ENCODE measurements at regions not wholly inside any gene's neighbourhood (a gene's known extent, or its start where the extent isn't known, plus 50 kb on each side); places are given as distances from the start of the nearest gene placed in this dataset.

GRCh38 chr15:58271410-58271809, 133.2 kb downstream of the AQP9 start:
- DNase-seq, result no peak

- no peak for DNase-seq
These were observed 134.9 kb downstream of the AQP9 start for GRCh38 chr15:58273104-58273503.

GRCh38 chr15:58274885-58275284, 136.7 kb downstream of the AQP9 start:
- DNase-seq, result no peak

- DNase-seq, result no peak
These were observed 137.6 kb downstream of the AQP9 start for GRCh38 chr15:58275785-58276184.

- DNase-seq, result no peak
These were observed 138.7 kb downstream of the AQP9 start for GRCh38 chr15:58276924-58277323.

- DNase-seq, result no peak
These were observed 139.2 kb downstream of the AQP9 start for GRCh38 chr15:58277333-58277732.

GRCh38 chr15:58279106-58279505, 140.9 kb downstream of the AQP9 start:
- DNase-seq, result no peak

- no peak for DNase-seq
These were observed 141.5 kb downstream of the AQP9 start for GRCh38 chr15:58279654-58280053.

GRCh38 chr15:58282060-58282708, 144.0 kb downstream of the AQP9 start:
- DNase-seq, result no peak

GRCh38 chr15:58283302-58283701, 145.1 kb downstream of the AQP9 start:
- no peak for DNase-seq

GRCh38 chr15:58284293-58284692, 146.1 kb downstream of the AQP9 start:
- no peak for DNase-seq

GRCh38 chr15:58285212-58285920, 146.4 kb upstream of the LIPC start:
- DNase-seq, result no peak

- no peak for DNase-seq
These were observed 145.9 kb upstream of the LIPC start for GRCh38 chr15:58285921-58286278.

GRCh38 chr15:58286523-58286922, 145.3 kb upstream of the LIPC start:
- no peak for DNase-seq

GRCh38 chr15:58287891-58288290, 143.9 kb upstream of the LIPC start:
- no peak for DNase-seq

GRCh38 chr15:58288592-58288991, 143.2 kb upstream of the LIPC start:
- no peak for DNase-seq

GRCh38 chr15:58291848-58292247, 139.9 kb upstream of the LIPC start:
- no peak for DNase-seq

GRCh38 chr15:58292751-58293175, 139.0 kb upstream of the LIPC start:
- no peak for DNase-seq

GRCh38 chr15:58293622-58294550, 137.9 kb upstream of the LIPC start:
- no peak for DNase-seq

GRCh38 chr15:58294681-58295254, 137.0 kb upstream of the LIPC start:
- no peak for DNase-seq

- no peak for DNase-seq
These were observed 136.1 kb upstream of the LIPC start for GRCh38 chr15:58295637-58296215.

- DNase-seq, result no peak
These were observed 135.5 kb upstream of the LIPC start for GRCh38 chr15:58296276-58296675.

- no peak for DNase-seq
These were observed 134.2 kb upstream of the LIPC start for GRCh38 chr15:58297639-58298038.

Data from activated CD4-positive, alpha-beta T cell treated with anti-CD3 and anti-CD28 coated beads, Interleukin-2, amount 50 U/mL, for 4 hours (primary cell).